HG03457 (cell line): ENCODE measurements at regions not wholly inside any gene's neighbourhood (a gene's known extent, or its start where the extent isn't known, plus 50 kb on each side); places are given as distances from the start of the nearest gene placed in this dataset.

ENCODE experiments used
- ATAC-seq: cut with Tn5 transposase; IDR thresholded peaks from one replicate; pipeline ENCODE4 v1.9.1; 2021; ENCODE audit warnings: moderate number of reproducible peaks; ENCODE audit not compliant: unreplicated experiment

DNA sequence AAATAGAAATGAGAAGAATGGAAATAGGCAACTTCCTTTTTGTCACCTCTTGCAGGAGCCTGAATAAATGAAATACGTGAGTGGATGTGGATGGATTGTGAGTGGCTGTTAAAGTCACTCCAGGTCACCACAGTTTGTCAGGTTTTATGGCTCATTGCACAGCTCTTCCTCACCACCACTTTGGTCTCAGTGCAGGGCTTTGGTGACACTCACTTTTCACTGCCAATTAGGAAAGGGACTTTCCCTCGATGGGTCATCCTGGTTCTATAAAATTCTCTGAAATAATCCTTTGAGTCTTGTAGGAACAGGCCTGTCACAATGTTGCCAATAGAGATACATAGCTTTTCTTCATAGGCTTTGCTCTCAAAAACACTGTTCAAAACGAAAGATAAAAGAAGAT, 172.4 kb upstream of the C11orf87 start:
- ATAC-seq, result no peak

DNA sequence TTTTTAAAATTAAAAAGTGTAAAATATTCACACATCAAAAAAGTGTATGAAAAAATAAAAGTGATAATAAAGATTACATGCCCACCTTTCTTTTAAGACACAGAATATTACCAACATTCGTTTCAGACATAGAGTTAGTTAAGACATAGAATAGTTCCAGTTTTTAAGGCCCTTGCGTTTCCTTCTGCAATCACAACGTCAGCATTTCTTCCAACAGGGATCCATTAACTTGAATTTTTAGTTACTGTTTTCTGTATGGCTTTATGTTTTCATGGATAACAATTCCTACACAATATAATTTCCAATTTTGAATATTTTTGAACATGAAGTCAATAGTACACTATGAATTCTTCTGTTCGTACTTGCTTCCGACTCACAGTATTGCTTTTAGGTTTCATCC, 170.8 kb upstream of the C11orf87 start:
- ATAC-seq, result no peak

DNA sequence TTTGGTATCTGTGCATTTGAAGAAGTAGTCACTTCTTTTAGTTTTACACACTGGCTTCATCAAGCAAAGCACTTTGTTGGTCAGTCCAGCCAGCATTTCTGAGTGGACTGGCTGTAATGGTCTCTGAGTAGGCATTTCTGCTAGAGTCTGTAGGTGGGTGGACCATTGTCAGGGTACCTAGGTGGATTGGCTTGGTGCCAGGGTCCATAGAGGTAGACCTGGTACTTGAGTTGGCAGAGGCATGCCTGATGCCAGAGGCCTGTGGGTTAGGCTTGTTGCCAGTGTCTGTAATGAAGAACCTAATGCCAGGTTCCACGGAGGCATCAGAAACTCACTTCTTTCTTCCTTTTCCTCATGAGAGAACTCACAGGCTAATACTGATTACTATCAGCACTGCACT, 157.9 kb upstream of the C11orf87 start:
- ATAC-seq, result no peak

GRCh38 chr11:109267293-109268095, 154.5 kb upstream of the C11orf87 start:
- no peak for ATAC-seq

- no peak for ATAC-seq
Measured at GRCh38 chr11:109275931-109276330, 146.1 kb upstream of the C11orf87 start.

- ATAC-seq, result no peak
Measured at GRCh38 chr11:109285465-109285864, 136.5 kb upstream of the C11orf87 start.

GRCh38 chr11:109291553-109291952, 130.4 kb upstream of the C11orf87 start:
- no peak for ATAC-seq

DNA sequence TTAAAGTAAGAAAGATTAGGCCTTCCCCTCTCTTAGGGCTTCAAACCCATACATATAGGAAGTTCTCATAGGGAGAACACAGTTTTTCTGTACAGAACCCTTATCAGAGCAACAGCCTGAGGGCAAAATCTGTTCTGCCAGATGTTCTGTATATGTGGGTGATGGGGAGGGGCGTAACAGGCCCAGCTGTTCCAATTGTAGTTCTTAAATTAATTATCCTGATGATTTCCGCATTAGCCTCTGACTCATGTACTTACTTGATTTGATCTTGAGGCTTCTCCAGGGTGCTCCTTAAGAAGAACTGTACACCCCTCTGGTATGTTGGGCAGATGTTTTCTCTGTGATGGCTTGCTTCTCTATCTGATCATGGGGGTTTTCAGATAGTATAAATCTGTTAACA, 123.1 kb upstream of the C11orf87 start:
- no peak for ATAC-seq

GRCh38 chr11:109300211-109300610, 121.8 kb upstream of the C11orf87 start:
- ATAC-seq, result no peak

DNA sequence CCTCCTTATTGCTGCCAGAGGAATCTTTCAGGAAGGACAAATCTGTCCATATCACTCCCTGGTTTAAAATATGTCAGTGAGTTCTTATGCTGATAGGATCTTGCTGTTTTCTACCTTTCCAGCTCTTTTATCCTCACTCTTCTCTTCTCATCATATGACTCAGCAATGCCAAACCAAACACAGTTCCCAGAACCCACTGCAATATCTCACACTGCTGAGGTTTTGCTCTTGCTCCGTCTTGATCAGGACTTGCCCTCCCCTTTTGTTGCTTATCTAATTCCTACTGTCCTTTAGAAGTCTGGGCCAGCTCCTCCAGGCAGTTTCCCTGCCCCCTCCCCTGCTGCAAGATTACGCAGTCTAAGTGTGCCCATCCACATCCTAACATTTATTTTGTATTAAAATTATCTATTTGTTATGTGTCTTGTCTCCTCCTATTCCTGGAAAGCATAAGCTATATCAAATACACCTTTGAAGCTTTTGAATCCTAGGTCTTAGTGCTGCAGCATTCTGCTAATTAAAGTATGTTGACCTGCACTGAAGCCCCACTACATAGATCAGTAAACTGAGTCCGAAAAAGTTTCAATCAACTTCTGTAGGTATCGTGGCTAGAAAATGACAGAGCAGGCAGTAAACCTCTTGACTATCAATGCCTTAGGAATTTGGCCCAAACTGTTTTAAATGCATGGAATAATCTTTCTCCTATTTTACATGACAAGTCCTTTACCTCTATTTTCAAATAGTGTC, 119.2 kb upstream of the C11orf87 start:
- ATAC-seq, result no peak

GRCh38 chr11:109303342-109303741, 118.6 kb upstream of the C11orf87 start:
- no peak for ATAC-seq

GRCh38 chr11:109304159-109304558, 117.8 kb upstream of the C11orf87 start:
- ATAC-seq, result no peak

GRCh38 chr11:109305009-109305408, 117.0 kb upstream of the C11orf87 start:
- no peak for ATAC-seq

- ATAC-seq, result no peak
Measured at GRCh38 chr11:109306322-109306721, 115.7 kb upstream of the C11orf87 start.

- ATAC-seq, result no peak
Measured at GRCh38 chr11:109307366-109307765, 114.6 kb upstream of the C11orf87 start.

DNA sequence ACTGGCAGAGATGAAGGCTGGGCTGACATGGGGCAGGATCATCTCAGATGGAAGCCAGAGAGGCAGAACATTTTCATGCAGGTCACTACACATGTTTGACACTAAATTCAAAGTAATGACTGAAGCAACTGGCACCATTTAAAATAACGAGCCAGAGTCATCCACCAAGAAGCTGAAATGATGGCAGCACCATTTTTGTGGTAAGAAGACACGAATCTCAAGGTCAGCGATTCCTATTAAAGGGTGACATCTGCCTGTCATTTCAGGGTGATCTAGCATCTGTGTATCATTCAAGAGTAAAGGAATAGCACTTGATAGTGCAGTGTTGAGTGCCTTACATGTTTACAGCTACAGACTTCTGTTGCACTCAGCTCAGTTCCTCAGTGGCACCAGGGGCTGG, 113.4 kb upstream of the C11orf87 start:
- ATAC-seq, result no peak

- ATAC-seq, result no peak
Measured at GRCh38 chr11:109309153-109309552, 112.8 kb upstream of the C11orf87 start.

GRCh38 chr11:109317726-109318125, 104.3 kb upstream of the C11orf87 start:
- no peak for ATAC-seq

DNA sequence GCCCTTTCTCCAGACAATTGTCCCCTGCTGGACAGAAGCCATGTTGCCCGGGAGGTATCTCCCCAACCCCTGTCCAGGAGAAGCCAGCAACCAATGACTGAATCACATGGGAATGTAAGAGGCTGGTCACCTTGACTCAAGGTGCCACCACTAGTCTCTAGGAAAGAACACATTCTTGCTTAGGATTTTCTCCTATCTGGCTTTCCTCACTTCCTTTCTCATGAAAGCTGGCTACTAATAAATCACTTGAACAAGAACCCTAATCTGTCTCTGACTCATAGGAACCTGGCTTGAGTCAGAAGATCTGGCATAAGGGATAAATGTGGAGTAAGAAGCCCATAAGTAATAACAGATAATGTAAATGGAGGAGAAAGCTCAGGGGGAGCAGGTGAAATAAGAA, 101.4 kb upstream of the C11orf87 start:
- no peak for ATAC-seq

DNA sequence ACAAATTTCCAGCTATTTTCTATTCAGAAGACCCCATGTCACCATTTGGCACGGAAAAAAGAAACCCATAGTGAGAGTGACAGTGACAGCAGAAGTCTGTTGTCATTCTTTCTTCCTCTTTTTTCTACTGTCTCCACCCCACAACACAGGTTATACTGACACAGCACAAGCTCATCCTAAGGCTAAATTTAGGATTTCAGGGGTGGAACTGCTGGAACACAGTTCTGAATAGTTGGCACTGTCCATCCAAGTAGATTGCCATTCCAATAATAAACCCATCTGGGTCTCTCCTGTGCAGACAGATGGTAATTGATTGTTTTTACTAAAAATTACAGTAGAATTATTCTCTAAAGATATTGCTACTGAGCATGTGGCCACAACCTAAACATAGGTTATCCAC, 95.2 kb upstream of the C11orf87 start:
- no peak for ATAC-seq

GRCh38 chr11:109329716-109330115, 92.3 kb upstream of the C11orf87 start:
- no peak for ATAC-seq

DNA sequence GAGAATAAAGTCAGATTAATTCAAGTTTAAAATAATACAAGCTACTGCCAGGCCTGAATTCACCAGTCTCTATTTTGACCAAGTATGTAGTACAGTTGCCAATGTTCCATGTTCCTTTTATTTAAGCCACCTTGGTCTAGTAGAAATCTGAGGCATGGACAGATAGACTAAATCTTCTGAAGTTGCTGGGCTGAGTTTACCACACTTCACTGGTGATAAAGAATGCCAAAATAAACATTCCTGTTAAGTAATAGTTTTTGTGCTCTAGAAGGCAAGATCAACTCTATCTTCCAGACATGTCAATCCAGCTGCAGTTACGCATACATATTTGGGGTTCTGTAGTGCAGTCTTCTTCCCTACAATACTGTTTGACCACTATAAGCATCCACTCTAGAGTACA, 83.9 kb upstream of the C11orf87 start:
- ATAC-seq, result no peak
